HEK293 (cell line): ENCODE measurements at regions not wholly inside any gene's neighbourhood (a gene's known extent, or its start where the extent isn't known, plus 50 kb on each side); places are given as distances from the start of the nearest gene placed in this dataset.
"Not testable (repeated sequence)": the region's sequence is repeated elsewhere in the genome, so short reads cannot be mapped to it uniquely, and the experiment has no call there.

ENCODE experiments used
- CTCF ChIP-seq: fragments of 450-650 bp; formaldehyde crosslinking; IDR thresholded peaks from 2 replicates; pipeline ENCODE4 v1.5.1; 2016; ENCODE audit warnings: missing biosample characterization, missing genetic modification characterization
- PBX3 ChIP-seq: sonication (generic); formaldehyde crosslinking; IDR thresholded peaks from 2 replicates; pipeline ENCODE4 v1.8.1; 2022; ENCODE audit warnings: mild to moderate bottlenecking, moderate library complexity, missing genetic modification reagents
- REST ChIP-seq: fragments of 450-650 bp; formaldehyde crosslinking; IDR thresholded peaks from 2 replicates; pipeline ENCODE4 v1.5.1; 2016; ENCODE audit warnings: missing biosample characterization, missing genetic modification characterization
- ZBTB26 ChIP-seq: fragments of 450-650 bp; formaldehyde crosslinking; optimal IDR thresholded peaks from 2 replicates; pipeline ENCODE3; 2016; ENCODE audit warnings: missing biosample characterization, mild to moderate bottlenecking, missing genetic modification characterization
- ZBTB49 ChIP-seq: fragments of 450-650 bp; formaldehyde crosslinking; IDR thresholded peaks from 2 replicates; pipeline ENCODE4 v1.5.1; 2016; ENCODE audit warnings: missing biosample characterization, missing genetic modification characterization, low read depth
- ZNF138 ChIP-seq: fragments of 450-650 bp; formaldehyde crosslinking; IDR thresholded peaks from 2 replicates; pipeline ENCODE4 v1.5.1; 2016; ENCODE audit warnings: missing biosample characterization, missing genetic modification characterization, borderline replicate concordance
- ZNF701 ChIP-seq: fragments of 450-650 bp; formaldehyde crosslinking; IDR thresholded peaks from 2 replicates; pipeline ENCODE4 v1.5.1; 2016; ENCODE audit warnings: missing biosample characterization, missing genetic modification characterization

- not testable (repeated sequence) for TF ChIP-seq ZNF701; ZBTB26 (tag by site-specific recombination); REST (tag by site-specific recombination); PBX3 (CRISPR knock-in tag); CTCF (tag by site-specific recombination); ZNF138 (tag by site-specific recombination); ZBTB49 (tag by site-specific recombination)
Observed at GRCh38 chr5:166804223-166804622, 1487.2 kb upstream of the WWC1 start.
